GM12878 (cell line): ENCODE measurements at regions not wholly inside any gene's neighbourhood (a gene's known extent, or its start where the extent isn't known, plus 50 kb on each side); places are given as distances from the start of the nearest gene placed in this dataset.

Experiments used
- ATAC-seq: fragments of 200-7000 bp; cut with Tn5 transposase; 3 replicates; pipeline ENCODE4 v1.9.1; 2020; ENCODE audit warnings: mild to moderate bottlenecking, moderate library complexity
- BruUV-seq: library from RNA; stranded (reverse); fragments of 400-500 nt; replicated peaks from 2 replicates; lab custom pipeline; 2021; lab: Mats Ljungman, UMichigan
- CTCF ChIA-PET: fragments of 300-600 bp; sonication (Branson Sonifier 250); formaldehyde crosslinking; extraction: SDS; loops from one replicate; lab custom pipeline; 2021; ENCODE audit warnings: inconsistent platforms; lab: Yijun Ruan, JAX
- POLR2A ChIA-PET: fragments of 350-600 bp; formaldehyde crosslinking; extraction: SDS; loops from one replicate; lab custom pipeline; 2021; ENCODE audit warnings: inconsistent platforms; lab: Charles Lee
- RAD21 ChIA-PET: fragments of 300-600 bp; sonication (Branson Sonifier 250); formaldehyde crosslinking; loops from one replicate; lab custom pipeline; 2023; ENCODE audit warnings: antibody characterized with exemption; ENCODE audit not compliant: unreplicated experiment; lab: Charles Lee
- SMC1A ChIA-PET: fragments of 300-600 bp; sonication (Branson Sonifier 250); formaldehyde crosslinking; loops from one replicate; lab custom pipeline; 2023; ENCODE audit not compliant: unreplicated experiment, uncharacterized antibody; lab: Charles Lee
- DNase-seq: peaks from one replicate; pipeline ENCODE4 v3.0.0-alpha.2; 2011; ENCODE audit warnings: low read depth, low spot score
- FAIRE-seq: peaks from 3 replicates; lab custom pipeline; 2011; peaks lifted over from hg19 to GRCh38; lab: Jason Lieb, UNC
- H2AFZ ChIP-seq: 2 replicates; pipeline ENCODE4 v1.6.0; 2011; ENCODE audit warnings: low read depth, low read length, control low read depth; ENCODE audit not compliant: control insufficient read depth
- H3K27ac ChIP-seq: 2 replicates; pipeline ENCODE4 v1.5.1; 2011; ENCODE audit warnings: control low read depth; ENCODE audit not compliant: control insufficient read depth, insufficient read depth
- H3K27me3 ChIP-seq, 2 experiments: replicated peaks in 1 of 2; 2 replicates each; pipeline versions ENCODE4 v1.6.0 to v1.6.1; 2011; ENCODE audit warnings: low read length in 1 of 2; ENCODE audit not compliant: control insufficient read depth in 2 of 2, insufficient read depth in 2 of 2
- H3K36me3 ChIP-seq, 2 experiments: 2 replicates each; pipeline ENCODE4 v1.5.1; 2011; ENCODE audit warnings: low read length in 1 of 2; ENCODE audit not compliant: control insufficient read depth in 2 of 2, insufficient read depth in 2 of 2
- H3K4me1 ChIP-seq: 2 replicates; pipeline ENCODE4 v1.6.1; 2011; ENCODE audit warnings: mild to moderate bottlenecking, low read length, moderate library complexity, mixed read lengths; ENCODE audit not compliant: control insufficient read depth, insufficient read depth
- H3K4me2 ChIP-seq: 2 replicates; pipeline ENCODE4 v1.6.0; 2011; ENCODE audit warnings: control low read depth; ENCODE audit not compliant: control insufficient read depth, insufficient read depth
- H3K4me3 ChIP-seq: fragments of 200-600 bp; sonication (generic); 2 replicates; pipeline ENCODE4 v1.5.1; 2016
- H3K79me2 ChIP-seq: 2 replicates; pipeline ENCODE4 v1.6.0; 2011; ENCODE audit warnings: low read length; ENCODE audit not compliant: control insufficient read depth, insufficient read depth
- H3K9ac ChIP-seq: 2 replicates; pipeline ENCODE4 v1.8.0; 2011; ENCODE audit warnings: low read length, control low read depth, mixed read lengths; ENCODE audit not compliant: control insufficient read depth, insufficient read depth
- H3K9me3 ChIP-seq: replicated peaks from 3 replicates; pipeline ENCODE4 v1.5.1; 2011; ENCODE audit warnings: mild to moderate bottlenecking, low read length; ENCODE audit not compliant: control insufficient read depth, insufficient read depth
- H4K20me1 ChIP-seq: 2 replicates; pipeline ENCODE4 v1.6.0; 2011; ENCODE audit not compliant: control insufficient read depth, insufficient read depth
- CEBPZ ChIP-seq: fragments of 150-350 bp; IDR thresholded peaks from 2 replicates; pipeline ENCODE4 v1.6.1; 2016; ENCODE audit warnings: low read depth, low read length
- EZH2 ChIP-seq: IDR thresholded peaks from 2 replicates; pipeline ENCODE4 v1.6.1; 2012; ENCODE audit warnings: low read depth, mild to moderate bottlenecking, control low read depth, inconsistent platforms, low read length, borderline replicate concordance; ENCODE audit not compliant: control insufficient read depth
- KLF5 ChIP-seq: fragments of 450-650 bp; IDR thresholded peaks from 2 replicates; pipeline ENCODE4 v1.6.1; 2014; ENCODE audit warnings: mild to moderate bottlenecking; ENCODE audit not compliant: partially characterized antibody
- MXI1 ChIP-seq: fragments of 150-350 bp; IDR thresholded peaks from 2 replicates; pipeline ENCODE4 v1.6.1; 2011; ENCODE audit warnings: low read depth, mild to moderate bottlenecking, inconsistent platforms, low read length, improper control_type of control experiment
- TAF1 ChIP-seq: IDR thresholded peaks from 2 replicates; pipeline ENCODE4 v1.6.1; 2011; ENCODE audit warnings: mild to moderate bottlenecking, low read depth, low read length, borderline replicate concordance
- USF2 ChIP-seq: IDR thresholded peaks from 2 replicates; pipeline ENCODE4 v1.6.1; 2011; ENCODE audit warnings: low read depth, low read length, improper control_type of control experiment, borderline replicate concordance
- WGBS: methylation state at CpG from one replicate; pipeline ENCODE4 v1.1.6; 2016; ENCODE audit warnings: low lambda C conversion rate; ENCODE audit not compliant: insufficient replicate concordance, insufficient coverage; ENCODE audit errors: missing lambda C conversion rate; 5-methylcytosine and 5-hydroxymethylcytosine counted together
- in situ Hi-C: fragments of 300-500 bp; cut with MboI; formaldehyde crosslinking; loops from 9 replicates; pipeline ENCODE4 v1.14.3; 2018; ENCODE audit warnings: mixed read lengths
- intact Hi-C: fragments of 100-400 bp; cut with micrococcal nuclease; formaldehyde crosslinking; loops from one replicate; pipeline ENCODE4 v1.14.2; 2022; ENCODE audit not compliant: unreplicated experiment

- BruUV-seq, result no TSS peak
Measured at GRCh38 chr2:150759106-150759505, 271.6 kb upstream of the RND3 start.

More at GRCh38 chr2:150759106-150759505, 271.6 kb upstream of the RND3 start:
- no peak for DNase-seq
- ChIA-PET CTCF (no interaction called here), RAD21 (no interaction called here), SMC1A (interaction anchor here (0.6 kb wide), 1 partner anchor 11 kb away, joined by 3 read pairs; no protein-coding TSS in a partner anchor), POLR2A (no interaction called here)
- no peak overlapping the region for H3K4me3 ChIP-seq
- no peaks in the 10 kb centered on the region for H3K27me3 ChIP-seq
- no peak overlapping the region for H3K9ac ChIP-seq
- no peaks in the 10 kb centered on the region for H4K20me1 ChIP-seq
- no peaks in the 10 kb centered on the region for H3K79me2 ChIP-seq
- H3K9me3 ChIP-seq, result no peaks in the 10 kb centered on the region
- WGBS, result 13% methylated on average over 3 of the region's 3 CpGs
- H2AFZ ChIP-seq, result no peak overlapping the region
- no peak overlapping the region for H3K27ac ChIP-seq
- TF ChIP-seq EZH2 (no peak), TAF1 (no peak), USF2 (no peak), KLF5 (no peak), CEBPZ (no peak), MXI1 (no peak)
- H3K36me3 ChIP-seq, result no peaks in the 10 kb centered on the region
- FAIRE-seq, result no peak
- no peaks in the 10 kb centered on the region for H3K4me1 ChIP-seq
- in situ Hi-C loops, result no loop called here
- intact Hi-C loops, result no loop called here
- H3K4me2 ChIP-seq, result no peak overlapping the region
- no peak for ATAC-seq
